PFSK-1 (cell line): ENCODE measurements at regions not wholly inside any gene's neighbourhood (a gene's known extent, or its start where the extent isn't known, plus 50 kb on each side); places are given as distances from the start of the nearest gene placed in this dataset.

ENCODE experiments used
- FOXP2 ChIP-seq: optimal IDR thresholded peaks from 2 replicates; pipeline ENCODE3; 2011; ENCODE audit warnings: borderline replicate concordance, control low read depth, inconsistent platforms; ENCODE audit not compliant: insufficient read depth; ENCODE audit errors: extremely low read length, extremely low read depth
- POLR2AphosphoS5 ChIP-seq: IDR thresholded peaks from 2 replicates; pipeline ENCODE4 v1.6.1; 2012; ENCODE audit warnings: low read depth, mild to moderate bottlenecking, control low read depth, low read length, moderate library complexity
- REST ChIP-seq, 2 experiments: IDR thresholded peaks; 2 replicates each; pipeline versions ENCODE4 v1.6.1 to v1.8.0; 2011 to 2012; ENCODE audit warnings: low read depth in 2 of 2, low read length in 2 of 2, control low read depth in 1 of 2, inconsistent platforms in 1 of 2, mild to moderate bottlenecking in 1 of 2, moderate library complexity in 1 of 2; ENCODE audit not compliant: insufficient read depth in 1 of 2
- SIN3A ChIP-seq: IDR thresholded peaks from 2 replicates; pipeline ENCODE4 v1.6.1; 2012; ENCODE audit warnings: mild to moderate bottlenecking, low read length, moderate library complexity, borderline replicate concordance; ENCODE audit not compliant: insufficient read depth
- TAF1 ChIP-seq: IDR thresholded peaks from 2 replicates; pipeline ENCODE4 v1.6.1; 2012; ENCODE audit warnings: low read length, control low read depth, borderline replicate concordance; ENCODE audit not compliant: insufficient read depth

- no peak for TF ChIP-seq POLR2AphosphoS5
- TF ChIP-seq REST (IDR thresholded peaks at IDR 0.05; ENCODE audit: insufficient read depth in 1 of 2, low read depth in 2 of 2, low read length in 2 of 2) = no peak
- TF ChIP-seq SIN3A = no peak
- TF ChIP-seq FOXP2 = no peak
- TF ChIP-seq TAF1 = no peak
Observed at GRCh38 chr7:22582863-22583622, 83.1 kb upstream of the STEAP1B start.

GRCh38 chr7:22581099-22581498, 81.1 kb upstream of the STEAP1B start:
- TF ChIP-seq POLR2AphosphoS5 (no peak), FOXP2 (no peak), SIN3A (no peak), TAF1 (no peak), REST (IDR thresholded peaks at IDR 0.05; ENCODE audit: insufficient read depth in 1 of 2, low read depth in 2 of 2, low read length in 2 of 2) (no peak)

GRCh38 chr7:22579961-22580360, 80.0 kb upstream of the STEAP1B start:
- TF ChIP-seq SIN3A (no peak), REST (IDR thresholded peaks at IDR 0.05; ENCODE audit: insufficient read depth in 1 of 2, low read depth in 2 of 2, low read length in 2 of 2) (no peak), POLR2AphosphoS5 (no peak), TAF1 (no peak), FOXP2 (no peak)

- no peak for TF ChIP-seq REST (IDR thresholded peaks at IDR 0.05; ENCODE audit: insufficient read depth in 1 of 2, low read depth in 2 of 2, low read length in 2 of 2)
- TF ChIP-seq TAF1 = no peak
- TF ChIP-seq FOXP2 = no peak
- no peak for TF ChIP-seq SIN3A
- TF ChIP-seq POLR2AphosphoS5 = no peak
Observed at GRCh38 chr7:22578007-22578733, 78.2 kb upstream of the STEAP1B start.
